HG02588 (cell line): ENCODE measurements at regions not wholly inside any gene's neighbourhood (a gene's known extent, or its start where the extent isn't known, plus 50 kb on each side); places are given as distances from the start of the nearest gene placed in this dataset.
"Not testable (repeated sequence)": the region's sequence is repeated elsewhere in the genome, so short reads cannot be mapped to it uniquely, and the experiment has no call there.

Experiments
- ATAC-seq: cut with Tn5 transposase; IDR thresholded peaks from one replicate; pipeline ENCODE4 v1.9.1; 2021; ENCODE audit warnings: mild to moderate bottlenecking, moderate library complexity; ENCODE audit not compliant: unreplicated experiment

DNA sequence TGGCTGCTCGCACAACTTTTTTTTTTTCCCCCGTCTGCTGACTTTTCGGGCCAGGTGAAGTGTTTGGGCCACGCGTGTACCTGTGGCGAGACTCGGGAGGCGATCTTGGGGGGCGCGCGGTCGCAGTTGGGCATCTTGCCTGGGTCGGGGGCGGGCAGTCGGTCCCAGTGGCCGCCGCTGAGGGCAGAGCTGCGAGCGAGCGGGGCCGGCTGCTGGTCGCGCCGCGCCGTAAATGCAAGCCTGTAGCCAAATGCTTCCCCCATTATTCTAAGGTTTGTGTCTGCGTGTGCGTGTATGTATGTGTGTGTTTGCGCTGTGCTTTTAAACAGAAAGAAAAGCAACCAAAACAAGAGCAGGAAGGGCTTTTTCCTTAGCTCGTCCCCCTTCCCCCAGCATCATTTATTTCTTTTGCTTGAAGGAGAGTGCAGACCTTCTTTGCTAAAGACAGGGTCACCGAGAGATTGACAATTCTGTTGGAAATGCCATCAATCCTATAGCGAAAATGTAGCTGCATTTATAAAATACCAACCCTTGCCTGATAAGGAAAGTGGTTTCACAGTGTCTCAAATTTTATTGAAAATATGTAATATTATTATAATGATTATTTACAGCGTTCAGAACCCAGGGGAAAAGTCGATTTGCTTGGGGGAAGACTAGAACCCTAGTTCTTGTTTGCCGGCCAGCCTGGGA is 143.2 kb upstream of the ZNF536 start:
- ATAC-seq: no peak

GRCh38 chr19:30229525-30230174 is 142.5 kb upstream of the ZNF536 start:
- ATAC-seq: no peak

GRCh38 chr19:30231408-30232318 is 140.5 kb upstream of the ZNF536 start:
- no peak for ATAC-seq

- no peak for ATAC-seq
Observed at GRCh38 chr19:30233375-30233774, 138.8 kb upstream of the ZNF536 start.

DNA sequence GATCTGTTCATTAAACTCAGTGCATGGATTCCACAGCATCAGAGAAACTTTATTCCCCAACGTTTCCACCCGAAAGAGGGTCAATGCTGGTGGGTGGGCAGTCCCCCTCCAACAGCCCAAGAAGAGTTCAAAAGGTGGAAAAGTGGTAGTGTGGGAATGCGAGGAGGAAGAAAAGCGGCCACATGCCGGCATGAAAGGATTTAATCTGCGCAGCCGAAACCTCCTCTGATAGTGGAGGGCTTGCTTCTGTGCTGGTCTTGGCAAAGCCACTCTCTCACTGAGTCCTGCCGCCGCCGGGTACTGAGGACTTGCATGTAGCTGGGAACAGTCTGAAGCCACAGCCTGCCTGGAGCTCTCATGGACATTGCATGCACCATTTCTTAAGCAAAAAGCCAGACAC is 136.2 kb upstream of the ZNF536 start:
- ATAC-seq: no peak

- ATAC-seq: no peak
Observed at GRCh38 chr19:30236587-30236986, 135.6 kb upstream of the ZNF536 start.

DNA sequence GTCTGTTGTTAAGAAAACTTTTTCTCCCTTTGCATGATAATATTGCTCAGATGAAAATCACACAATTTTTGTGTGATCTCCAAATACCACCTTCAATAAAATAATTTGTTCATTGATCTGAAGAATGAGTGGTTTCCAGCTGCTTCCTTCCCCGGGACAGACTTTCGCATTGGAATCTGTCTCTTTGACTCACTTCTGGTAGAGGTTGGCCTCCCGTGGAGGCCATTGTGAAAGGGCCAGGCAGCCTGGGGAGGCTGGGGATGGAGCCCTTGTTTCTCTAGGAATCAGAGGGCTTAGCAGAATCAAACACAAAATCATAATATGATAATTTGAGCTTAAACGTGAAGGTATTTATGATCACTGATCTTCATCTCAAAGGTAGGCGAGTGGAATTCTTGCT is 135.0 kb upstream of the ZNF536 start:
- no peak for ATAC-seq

GRCh38 chr19:30240904-30241695 is 131.1 kb upstream of the ZNF536 start:
- no peak for ATAC-seq

DNA sequence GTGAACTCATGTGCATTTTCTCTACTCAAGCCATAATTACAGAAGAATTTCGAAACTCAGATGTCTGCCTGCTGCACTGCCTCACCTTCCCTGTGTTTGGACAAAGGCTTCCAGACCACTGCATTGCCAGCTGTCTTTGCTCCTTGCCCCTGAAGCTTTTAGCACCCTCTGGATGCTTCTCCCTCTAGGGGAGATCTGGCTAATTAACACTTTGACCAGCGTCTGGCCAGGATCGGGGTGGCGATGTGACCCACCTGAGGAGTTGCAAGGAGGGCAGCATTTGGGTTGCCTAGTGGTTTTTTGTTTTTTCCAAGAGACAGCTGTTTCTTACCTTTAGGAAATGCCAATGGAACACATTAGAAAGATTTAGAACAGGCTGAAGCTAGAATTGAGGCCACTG is 127.7 kb upstream of the ZNF536 start:
- ATAC-seq: no peak

GRCh38 chr19:30245401-30246039 is 126.7 kb upstream of the ZNF536 start:
- ATAC-seq: no peak

GRCh38 chr19:30249911-30250310 is 122.3 kb upstream of the ZNF536 start:
- no peak for ATAC-seq

DNA sequence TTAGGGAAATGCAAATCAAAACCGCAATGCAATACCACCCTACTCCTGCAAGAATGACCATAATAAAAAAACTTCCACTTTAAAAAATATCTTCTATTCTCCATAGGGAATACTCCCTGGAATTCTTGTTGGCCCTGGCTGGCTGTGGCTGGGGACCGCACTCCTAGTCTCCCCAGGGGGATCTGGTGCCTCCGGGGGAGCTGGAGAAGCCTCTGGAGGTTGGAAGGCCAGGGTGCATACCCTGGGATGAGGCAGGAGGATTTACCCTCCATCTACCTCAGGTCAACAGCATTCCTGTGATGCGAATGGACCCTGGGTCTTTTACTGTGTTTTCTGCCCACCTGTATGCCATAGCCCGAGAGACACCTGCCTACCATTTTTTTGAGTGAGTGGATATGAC is 120.0 kb upstream of the ZNF536 start:
- no peak for ATAC-seq

- no peak for ATAC-seq
Observed at GRCh38 chr19:30253581-30253996, 118.6 kb upstream of the ZNF536 start.

- no peak for ATAC-seq
Observed at GRCh38 chr19:30254158-30254557, 118.0 kb upstream of the ZNF536 start.

DNA sequence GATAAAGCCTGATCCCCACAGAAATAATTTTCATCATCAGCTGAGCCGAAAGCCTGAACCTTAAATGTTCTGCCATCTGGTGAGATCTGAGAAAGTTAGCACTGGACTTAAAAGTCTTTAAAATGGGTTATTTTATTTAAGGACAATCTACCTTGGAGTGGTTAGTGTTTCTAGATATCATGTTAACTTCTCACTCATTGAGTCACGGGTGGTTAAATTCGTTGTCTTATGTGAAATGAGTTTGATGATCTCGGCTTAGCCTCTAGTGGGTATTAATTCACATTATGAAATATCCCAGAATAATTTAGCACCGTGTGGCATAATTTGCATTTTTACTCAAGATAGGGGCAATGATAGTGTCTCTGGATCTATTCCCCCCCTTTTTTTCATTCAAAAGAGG is 117.4 kb upstream of the ZNF536 start:
- no peak for ATAC-seq

GRCh38 chr19:30255791-30256495 is 116.2 kb upstream of the ZNF536 start:
- no peak for ATAC-seq

GRCh38 chr19:30256496-30256850 is 115.7 kb upstream of the ZNF536 start:
- no peak for ATAC-seq

- ATAC-seq: no peak
Observed at GRCh38 chr19:30263830-30264381, 108.3 kb upstream of the ZNF536 start.

GRCh38 chr19:30265918-30266317 is 106.3 kb upstream of the ZNF536 start:
- not testable (repeated sequence) for ATAC-seq

DNA sequence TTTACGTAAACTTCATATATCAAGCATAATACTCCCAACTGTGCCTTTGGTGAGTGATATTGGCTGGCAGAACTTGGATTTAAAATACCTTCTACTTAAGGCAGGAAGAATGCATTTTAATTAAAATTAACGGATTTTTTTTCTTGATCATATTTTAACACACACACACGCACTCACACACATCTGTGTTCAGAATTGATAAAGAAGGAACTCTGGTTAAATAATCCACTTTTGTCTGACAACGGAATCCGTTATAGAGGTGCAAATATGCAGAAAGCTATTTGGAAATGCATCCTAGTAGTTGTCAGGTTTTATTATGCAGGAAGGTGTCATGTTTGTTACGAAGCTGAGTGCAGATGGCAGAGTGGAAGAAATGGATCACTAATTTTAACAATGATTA is 105.5 kb upstream of the ZNF536 start:
- ATAC-seq: no peak
